ENCODE measurements at regions not wholly inside any gene's neighbourhood (a gene's known extent, or its start where the extent isn't known, plus 50 kb on each side); places are given as distances from the start of the nearest gene placed in this dataset.

DNA sequence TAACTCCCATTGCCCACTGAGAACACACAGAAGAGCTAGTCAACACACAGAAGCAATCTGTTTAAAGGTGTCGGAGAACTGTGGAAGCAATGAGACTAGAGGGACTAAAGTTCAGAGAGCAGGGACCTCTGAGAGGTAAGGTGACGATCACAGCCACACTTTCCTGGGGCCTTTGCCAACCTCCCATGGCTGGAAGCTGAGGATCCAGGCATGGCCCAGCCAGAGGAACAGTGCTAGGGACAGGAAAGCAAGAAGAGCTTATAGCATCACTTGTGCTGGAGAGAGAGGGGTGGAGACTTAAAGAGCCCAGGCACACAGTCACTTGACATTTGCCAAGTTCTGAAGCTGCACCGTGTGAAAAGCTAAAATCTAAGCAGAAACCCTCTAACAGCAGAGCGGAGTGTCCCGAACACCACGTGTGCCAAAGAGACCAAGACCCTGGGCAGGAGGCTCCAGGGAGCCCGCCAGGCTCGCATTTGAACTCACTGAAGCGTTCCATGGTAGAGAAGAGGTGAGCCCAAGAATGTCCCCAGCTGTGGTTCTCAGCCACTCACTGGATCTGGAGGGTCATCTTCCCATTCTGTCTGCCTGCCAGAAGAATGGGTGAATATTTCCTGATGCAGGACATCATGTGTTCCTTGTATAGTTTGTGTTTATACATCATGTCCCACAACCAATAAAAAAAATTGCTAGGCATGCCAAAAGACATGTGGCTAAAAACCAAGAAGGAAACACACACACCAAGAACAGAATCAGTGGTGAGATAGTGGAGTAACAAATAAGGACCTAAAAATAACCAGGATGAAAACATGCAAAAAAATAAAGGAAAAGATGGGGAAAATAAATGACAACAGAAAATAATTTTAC lies 174.0 kb upstream of the C14orf180 start:
- Histone ChIP-seq H4K20me1 (ENCODE audit: insufficient read depth) (no peaks in the 10 kb centered on the region), H2AFZ (no peak overlapping the region), H3K9me3 (ENCODE audit: insufficient read depth, low read depth) (no peaks in the 10 kb centered on the region), H3K4me1 (replicated peaks; ENCODE audit: insufficient read depth) (no peaks in the 10 kb centered on the region), H3K79me2 (ENCODE audit: low read depth) (no peaks in the 10 kb centered on the region), H3K4me2 (no peak overlapping the region), H3K36me3 (ENCODE audit: low read depth) (no peaks in the 10 kb centered on the region), H3K27ac (no peak overlapping the region), H3K4me3 (no peak overlapping the region), H3F3A (ENCODE audit: insufficient read depth, low read depth) (no peaks in the 10 kb centered on the region), H3K9me2 (ENCODE audit: insufficient read depth) (no peaks in the 10 kb centered on the region), H3K27me3 (ENCODE audit: insufficient read depth, low read depth) (peaks cover 93% of the 10 kb centered on the region)
- DNase-seq, result no peak
- TF ChIP-seq, protein P1, sequence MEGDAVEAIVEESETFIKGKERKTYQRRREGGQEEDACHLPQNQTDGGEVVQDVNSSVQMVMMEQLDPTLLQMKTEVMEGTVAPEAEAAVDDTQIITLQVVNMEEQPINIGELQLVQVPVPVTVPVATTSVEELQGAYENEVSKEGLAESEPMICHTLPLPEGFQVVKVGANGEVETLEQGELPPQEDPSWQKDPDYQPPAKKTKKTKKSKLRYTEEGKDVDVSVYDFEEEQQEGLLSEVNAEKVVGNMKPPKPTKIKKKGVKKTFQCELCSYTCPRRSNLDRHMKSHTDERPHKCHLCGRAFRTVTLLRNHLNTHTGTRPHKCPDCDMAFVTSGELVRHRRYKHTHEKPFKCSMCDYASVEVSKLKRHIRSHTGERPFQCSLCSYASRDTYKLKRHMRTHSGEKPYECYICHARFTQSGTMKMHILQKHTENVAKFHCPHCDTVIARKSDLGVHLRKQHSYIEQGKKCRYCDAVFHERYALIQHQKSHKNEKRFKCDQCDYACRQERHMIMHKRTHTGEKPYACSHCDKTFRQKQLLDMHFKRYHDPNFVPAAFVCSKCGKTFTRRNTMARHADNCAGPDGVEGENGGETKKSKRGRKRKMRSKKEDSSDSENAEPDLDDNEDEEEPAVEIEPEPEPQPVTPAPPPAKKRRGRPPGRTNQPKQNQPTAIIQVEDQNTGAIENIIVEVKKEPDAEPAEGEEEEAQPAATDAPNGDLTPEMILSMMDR (conservative IDR thresholded peaks at IDR 0.05), result no peak
- no peak for TF ChIP-seq EZH2 (IDR thresholded peaks at IDR 0.05; ENCODE audit: low read depth)
- CTCF ChIA-PET, result no interaction called here
- intact Hi-C loops (cut with micrococcal nuclease; ENCODE audit: unreplicated experiment), result no loop called here
- no TSS peak for BruUV-seq (replicated peaks)
- POLR2A ChIA-PET (ENCODE audit: unreplicated experiment), result no interaction called here

DNA sequence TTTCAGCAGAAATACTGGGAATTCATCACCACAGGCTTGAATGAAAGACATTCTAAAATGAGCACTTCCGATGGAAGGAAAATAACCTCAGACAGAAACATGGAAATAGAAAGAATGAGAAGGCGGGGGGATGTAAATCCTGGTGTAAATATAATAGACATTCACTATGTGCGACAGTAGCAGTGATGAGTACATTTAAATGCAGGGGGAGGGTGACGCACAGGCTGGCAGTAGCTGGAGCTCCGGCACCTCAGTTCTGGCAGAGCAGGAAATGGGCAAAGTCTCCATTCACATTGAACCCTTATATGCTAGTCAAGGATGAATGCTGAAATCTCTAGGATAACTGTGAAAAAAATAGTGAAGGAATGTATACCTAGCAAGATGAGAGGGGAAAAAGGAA lies 172.7 kb upstream of the C14orf180 start:
- Histone ChIP-seq H3K36me3 (ENCODE audit: low read depth) (no peaks in the 10 kb centered on the region), H3K79me2 (ENCODE audit: low read depth) (no peaks in the 10 kb centered on the region), H3K4me2 (no peak overlapping the region), H3K27me3 (ENCODE audit: insufficient read depth, low read depth) (peaks cover 88% of the 10 kb centered on the region), H3K9me2 (ENCODE audit: insufficient read depth) (no peaks in the 10 kb centered on the region), H3K27ac (no peak overlapping the region), H4K20me1 (ENCODE audit: insufficient read depth) (no peaks in the 10 kb centered on the region), H3K4me3 (no peak overlapping the region), H3F3A (ENCODE audit: insufficient read depth, low read depth) (no peaks in the 10 kb centered on the region), H3K4me1 (replicated peaks; ENCODE audit: insufficient read depth) (no peaks in the 10 kb centered on the region), H3K9me3 (ENCODE audit: insufficient read depth, low read depth) (no peaks in the 10 kb centered on the region), H2AFZ (no peak overlapping the region)
- no peak for DNase-seq
- no TSS peak for BruUV-seq (replicated peaks)
- intact Hi-C loops (cut with micrococcal nuclease; ENCODE audit: unreplicated experiment), result no loop called here
- TF ChIP-seq EZH2 (IDR thresholded peaks at IDR 0.05; ENCODE audit: low read depth), result no peak
- TF ChIP-seq, protein P1 (conservative IDR thresholded peaks at IDR 0.05), result no peak
- CTCF ChIA-PET, result no interaction called here
- POLR2A ChIA-PET (ENCODE audit: unreplicated experiment), result no interaction called here

DNA sequence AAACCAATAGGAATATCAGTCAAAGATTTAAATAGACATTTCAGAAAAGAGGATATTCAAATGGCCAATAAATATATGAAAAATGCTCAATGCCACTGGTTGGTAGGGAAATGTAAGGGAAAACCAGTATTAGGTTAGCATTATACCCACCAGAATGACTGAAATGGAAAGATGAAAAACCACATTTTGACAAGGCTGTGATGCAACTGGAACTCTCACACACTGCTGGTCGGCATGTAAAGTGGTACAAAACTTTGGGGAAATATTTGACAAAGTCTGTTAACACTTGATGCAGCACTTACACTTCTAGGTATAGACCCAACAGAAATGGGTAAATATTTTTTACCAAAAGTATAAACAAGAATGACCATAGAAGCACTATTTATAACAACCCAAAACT lies 163.2 kb upstream of the C14orf180 start:
- no peaks in the 10 kb centered on the region for H4K20me1 ChIP-seq (ENCODE audit: insufficient read depth)
- DNase-seq, result no peak
- peaks cover 15% of the 10 kb centered on the region for H3K27me3 ChIP-seq (ENCODE audit: insufficient read depth, low read depth)
- H3K9me3 ChIP-seq (ENCODE audit: insufficient read depth, low read depth), result no peaks in the 10 kb centered on the region
- no TSS peak for BruUV-seq (replicated peaks)
- no peaks in the 10 kb centered on the region for H3K79me2 ChIP-seq (ENCODE audit: low read depth)
- no peak overlapping the region for H3K4me2 ChIP-seq
- H2AFZ ChIP-seq, result no peak overlapping the region
- no peaks in the 10 kb centered on the region for H3K9me2 ChIP-seq (ENCODE audit: insufficient read depth)
- CTCF ChIA-PET, result no interaction called here
- no peak overlapping the region for H3K27ac ChIP-seq
- no peaks in the 10 kb centered on the region; the same call in 1 of the 2 replicates for H3F3A ChIP-seq (ENCODE audit: insufficient read depth, low read depth)
- intact Hi-C loops (cut with micrococcal nuclease; ENCODE audit: unreplicated experiment), result no loop called here
- POLR2A ChIA-PET (ENCODE audit: unreplicated experiment), result no interaction called here
- no peaks in the 10 kb centered on the region for H3K36me3 ChIP-seq (ENCODE audit: low read depth)
- no peak overlapping the region for H3K4me3 ChIP-seq
- no peaks in the 10 kb centered on the region for H3K4me1 ChIP-seq (replicated peaks; ENCODE audit: insufficient read depth)
- TF ChIP-seq, protein P1 (conservative IDR thresholded peaks at IDR 0.05), result no peak
- no peak for TF ChIP-seq EZH2 (IDR thresholded peaks at IDR 0.05; ENCODE audit: low read depth)
